ENCODE measurements at regions not wholly inside any gene's neighbourhood (a gene's known extent, or its start where the extent isn't known, plus 50 kb on each side); places are given as distances from the start of the nearest gene placed in this dataset.

DNA sequence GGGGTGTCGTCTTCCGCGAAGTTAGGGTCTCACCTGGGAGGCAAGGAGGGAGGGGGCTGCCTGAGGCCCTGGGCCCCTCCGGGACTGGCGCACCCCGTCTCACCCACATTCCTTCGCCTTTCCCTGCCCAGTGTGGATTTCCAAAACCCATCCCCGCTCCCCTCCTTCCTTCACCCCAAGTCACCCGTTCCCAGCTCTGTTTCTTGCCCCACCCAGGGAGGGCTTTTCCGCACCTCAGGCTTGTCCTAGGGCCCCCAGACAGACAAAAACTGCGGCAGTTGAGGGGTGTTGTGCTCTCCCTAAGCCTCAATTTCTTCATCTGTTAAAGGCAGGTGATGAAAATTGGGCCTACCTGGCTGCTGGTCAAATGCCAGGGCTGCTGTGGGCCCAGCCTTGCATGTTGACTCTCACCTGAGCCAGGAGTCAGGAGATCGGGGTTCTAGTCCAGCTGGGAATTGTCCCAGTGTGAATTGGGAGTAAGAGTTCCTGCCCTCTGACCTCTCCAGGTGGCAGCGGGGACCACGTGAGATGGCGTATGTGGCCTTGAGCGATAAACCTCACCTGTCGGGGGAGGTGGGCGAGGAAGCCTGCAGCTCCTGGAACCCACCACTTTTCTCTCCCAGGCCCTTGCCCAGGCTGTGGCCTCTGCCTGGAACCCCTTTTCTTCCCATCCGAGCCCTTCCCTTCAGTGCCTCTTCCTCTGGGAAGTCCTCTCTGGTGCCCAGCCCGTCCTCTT lies 143.4 kb upstream of the IER5L start:
- no peak for DNase-seq

DNA sequence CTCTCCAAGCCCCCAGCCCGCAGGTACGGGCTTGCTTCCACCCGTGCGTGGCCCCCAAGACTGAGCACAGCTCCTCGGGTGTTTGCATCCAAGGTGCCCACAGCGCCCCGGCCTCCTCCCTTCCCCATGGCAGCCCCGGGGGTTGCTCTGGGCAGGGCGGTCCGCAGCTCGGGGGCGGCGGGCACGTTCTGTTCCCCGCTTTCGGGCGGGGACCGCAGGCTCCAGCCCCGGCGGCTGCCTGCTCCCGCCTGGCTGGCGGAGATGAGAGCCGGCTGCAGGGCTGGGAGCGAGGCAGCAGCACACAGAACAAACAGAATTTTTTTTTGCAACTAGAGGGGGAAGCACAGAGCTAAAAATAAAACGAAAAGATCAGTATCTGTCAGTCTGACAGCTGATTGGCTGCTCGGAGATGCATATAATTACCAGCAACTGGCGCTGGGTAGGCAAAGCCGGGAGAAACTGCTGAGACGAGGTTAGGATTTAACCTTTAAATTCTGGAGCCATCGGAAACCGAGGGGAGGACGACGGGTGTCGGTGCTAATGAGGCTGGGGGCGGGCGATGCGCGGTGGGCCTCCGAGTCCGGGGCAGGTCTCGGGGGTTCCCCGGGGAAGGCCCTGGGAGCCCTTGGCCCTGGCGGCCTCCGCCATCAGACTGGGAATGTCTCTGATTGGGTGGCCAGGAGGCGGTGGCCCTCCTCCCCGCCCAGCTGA lies 142.7 kb upstream of the IER5L start:
- DNase-seq = no peak

DNA sequence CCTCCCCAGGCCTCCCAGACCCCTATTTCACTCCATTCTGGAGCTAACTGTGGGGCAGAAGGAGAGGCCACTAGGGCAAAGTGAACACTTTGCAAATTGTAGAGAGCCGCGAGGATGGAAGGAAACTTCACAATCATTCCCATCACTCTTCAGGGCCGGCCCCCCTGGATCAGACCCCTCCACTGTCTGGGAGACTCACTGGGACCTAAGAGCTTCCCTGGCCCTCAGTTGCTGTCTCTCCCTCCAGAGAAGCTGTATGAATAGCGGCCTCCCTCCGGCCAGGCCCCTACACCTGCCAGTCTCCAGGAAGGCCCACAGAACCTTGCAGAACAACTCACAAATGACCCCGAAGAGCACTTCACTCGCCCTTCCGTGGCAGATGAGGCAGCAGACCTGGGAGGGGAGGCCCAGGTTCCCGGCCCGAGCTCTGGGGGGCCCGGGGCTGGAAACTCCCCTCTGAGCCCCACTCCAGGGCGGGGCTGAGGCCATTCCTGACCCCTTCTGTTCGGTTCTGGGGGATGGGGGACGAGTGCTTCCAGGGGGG lies 141.9 kb upstream of the IER5L start:
- DNase-seq = no peak

DNA sequence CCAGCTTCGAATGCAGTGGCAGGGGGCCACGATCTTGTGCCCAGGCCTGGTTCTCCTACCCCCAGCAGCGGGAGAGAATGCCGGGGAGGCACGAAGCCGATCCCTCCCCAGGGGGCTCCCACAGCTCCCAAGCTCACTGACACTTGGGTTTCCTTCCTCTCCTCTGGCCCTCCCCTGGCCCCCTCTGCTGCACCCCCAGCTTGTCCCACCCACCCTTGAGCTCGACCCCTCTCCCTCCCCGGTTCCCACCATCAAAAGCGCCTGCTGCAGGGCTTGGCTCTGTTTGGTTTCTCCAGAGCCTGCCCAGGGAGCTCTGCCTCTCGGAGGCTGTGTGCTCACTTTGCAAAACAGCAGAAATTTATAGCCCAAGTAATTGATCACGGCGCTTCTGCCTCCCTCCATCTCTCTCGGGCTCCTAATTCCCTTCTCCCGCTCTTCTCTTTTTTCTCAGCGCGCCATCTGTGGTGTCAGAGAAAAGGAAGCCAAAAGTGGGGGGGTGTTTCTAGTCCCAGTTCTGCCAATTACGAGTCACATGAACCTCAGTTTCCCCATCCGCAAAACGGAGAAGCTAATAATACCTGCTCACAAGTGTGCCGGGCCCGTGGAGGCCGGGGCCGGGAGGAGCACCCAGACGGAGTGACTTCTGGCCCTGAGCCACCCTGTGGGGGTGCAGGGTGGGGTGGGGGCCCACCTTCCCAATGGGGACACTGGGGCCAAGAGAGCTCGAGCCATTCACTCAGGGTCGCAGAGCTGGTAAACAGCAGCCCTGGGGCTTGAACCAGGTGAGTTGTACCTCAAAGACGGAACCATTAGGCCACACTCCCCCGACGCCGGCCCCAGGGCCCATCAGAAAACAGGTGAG lies 141.2 kb upstream of the IER5L start:
- no peak for DNase-seq

DNA sequence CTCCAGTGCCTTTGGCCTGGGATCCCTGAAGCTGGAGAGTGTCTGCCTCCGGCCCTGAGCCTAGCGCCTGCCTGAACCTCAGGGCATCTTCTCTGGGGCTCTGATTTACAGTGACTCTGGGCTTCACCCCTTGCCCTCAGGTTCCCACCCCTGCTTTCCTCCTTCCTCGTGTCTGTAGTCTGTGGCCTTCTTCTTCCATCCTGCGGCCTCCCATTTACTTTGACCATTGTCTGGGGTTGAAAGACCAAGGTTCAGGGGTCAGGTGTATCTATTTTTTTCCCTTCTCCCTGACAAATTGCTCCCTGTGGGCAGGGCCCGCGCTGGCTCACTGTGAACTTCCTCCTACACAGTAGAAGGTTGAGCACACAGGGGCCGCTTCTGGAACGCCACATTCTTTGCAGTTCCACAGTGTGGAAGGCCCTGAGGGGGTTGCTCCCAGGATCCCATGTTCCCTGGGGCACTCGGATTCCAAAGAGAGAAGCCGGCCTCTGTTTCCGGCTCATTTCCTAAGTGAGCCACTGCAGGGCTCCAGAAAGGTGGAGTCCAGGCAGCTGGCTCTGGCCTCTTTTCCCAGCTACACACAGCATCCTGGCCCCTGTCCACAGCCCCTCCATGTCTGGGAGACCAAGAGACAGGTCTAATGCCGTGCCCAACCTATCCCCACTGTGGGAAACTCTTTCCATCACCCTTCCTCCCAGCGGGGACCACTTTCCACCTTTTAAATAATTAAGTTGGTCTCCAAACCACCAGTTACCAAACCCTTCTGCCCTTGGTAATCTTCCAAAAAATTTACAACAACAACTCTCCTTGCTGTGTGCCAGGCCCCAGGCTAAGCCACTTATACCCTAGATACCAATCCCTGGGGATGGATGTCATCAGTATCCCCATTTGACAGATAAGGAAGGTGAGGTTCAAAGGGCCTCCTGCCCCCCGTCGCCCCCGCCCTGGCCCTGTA lies 140.3 kb upstream of the IER5L start:
- DNase-seq = no peak

DNA sequence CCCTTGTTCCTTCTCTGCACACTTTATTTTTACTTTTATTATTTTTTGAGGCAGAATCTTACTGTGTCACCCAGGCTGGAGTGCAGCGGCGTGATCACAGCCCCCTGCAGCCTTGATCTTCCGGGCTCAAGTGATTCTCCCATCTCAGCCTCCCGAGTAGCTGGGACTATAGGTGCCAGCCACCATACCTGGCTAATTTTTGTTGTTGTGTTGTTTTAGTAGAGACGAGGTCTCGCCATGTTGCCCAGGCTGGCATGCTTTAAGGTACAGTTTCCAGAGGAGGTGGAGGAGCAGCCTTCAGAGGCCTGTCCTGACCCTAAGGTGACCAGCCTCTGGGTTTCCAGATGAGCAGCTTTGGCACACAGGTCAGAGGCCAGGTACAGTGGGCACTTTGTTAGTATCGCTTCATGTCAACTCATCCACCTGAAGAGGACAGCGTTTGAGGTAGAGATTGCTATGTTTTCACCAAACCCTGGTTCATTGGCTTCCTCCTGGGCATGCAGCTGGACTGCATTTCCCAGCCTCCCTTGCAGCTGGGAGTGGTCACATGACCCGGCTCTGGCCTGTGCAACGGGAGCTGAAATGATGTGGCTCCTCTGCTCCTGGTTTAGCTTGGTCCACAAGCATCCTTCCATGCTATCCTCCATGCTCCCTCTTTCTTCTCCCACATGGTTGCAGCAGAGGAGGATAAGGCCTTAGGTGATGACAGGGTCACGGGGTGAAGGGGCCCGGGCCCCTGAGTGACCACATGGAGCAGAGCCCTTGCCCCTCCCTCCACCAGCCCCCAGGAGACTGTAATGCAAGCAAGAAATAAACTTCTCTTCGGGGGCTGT lies 139.3 kb upstream of the IER5L start:
- no peak for DNase-seq

DNA sequence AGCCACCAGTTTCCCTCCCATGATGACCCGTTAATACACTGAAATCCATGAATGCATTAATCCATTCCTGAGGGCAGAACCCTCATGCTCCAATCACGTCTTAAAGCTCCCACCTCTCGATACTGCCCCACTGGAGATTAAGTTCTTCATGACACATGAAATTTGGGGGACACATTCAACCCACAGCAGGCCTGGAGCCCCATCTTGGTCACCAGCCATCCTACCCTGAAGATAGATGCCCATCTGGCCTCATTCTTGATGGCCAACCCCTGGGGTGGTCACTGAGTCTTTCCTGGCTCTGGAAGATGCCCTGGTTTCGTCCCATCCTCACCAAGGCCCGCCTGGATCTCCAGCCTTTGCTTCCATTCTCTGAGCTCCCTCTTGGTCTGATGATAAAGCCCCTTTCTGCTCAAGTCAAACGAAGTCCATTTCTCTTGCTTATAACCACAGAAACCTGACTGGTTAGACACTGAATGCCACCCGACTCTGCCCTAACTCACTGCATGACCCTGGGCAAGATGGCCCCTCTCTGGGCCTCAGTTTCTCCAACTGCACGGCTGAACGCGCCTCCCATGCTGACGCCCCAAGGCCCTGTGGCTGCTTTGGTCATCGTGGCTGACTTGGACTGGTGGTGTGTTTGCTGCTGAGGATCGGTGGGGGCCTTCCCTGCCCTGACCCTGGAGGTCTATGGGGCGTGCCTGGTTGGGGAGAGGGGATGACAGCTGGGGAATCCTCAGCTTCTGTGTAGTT lies 138.4 kb upstream of the IER5L start:
- DNase-seq = no peak

DNA sequence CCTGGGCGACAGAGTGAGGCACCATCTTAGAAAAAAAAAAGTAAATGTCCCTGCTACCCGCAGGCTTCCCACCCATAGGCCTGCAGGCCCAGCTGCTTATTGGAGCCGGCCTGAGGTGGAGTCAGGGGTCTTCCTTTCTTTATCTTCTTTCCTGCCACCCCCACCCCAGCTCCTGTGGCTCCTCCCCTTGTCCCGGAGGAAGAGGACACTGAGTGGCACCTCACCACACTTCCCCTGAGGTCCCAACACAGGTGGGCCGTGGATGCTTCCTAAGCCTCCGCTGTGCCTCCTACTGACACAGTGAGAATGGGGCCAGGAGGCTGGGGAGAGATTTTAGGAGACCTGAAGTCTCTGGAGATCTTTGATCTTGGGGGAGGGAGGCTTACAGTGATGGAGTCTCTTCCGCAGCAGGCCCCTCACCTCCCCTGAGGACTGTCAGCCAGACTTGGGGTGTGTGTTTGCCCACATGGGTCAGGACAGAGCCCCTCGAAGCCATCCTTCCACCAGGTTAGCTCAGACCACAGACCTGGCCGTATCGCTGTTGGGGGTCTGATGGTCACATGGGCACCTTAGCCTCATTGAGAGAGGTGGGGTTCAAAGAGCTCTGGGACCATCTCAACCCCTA lies 135.4 kb upstream of the IER5L start:
- DNase-seq = no peak

DNA sequence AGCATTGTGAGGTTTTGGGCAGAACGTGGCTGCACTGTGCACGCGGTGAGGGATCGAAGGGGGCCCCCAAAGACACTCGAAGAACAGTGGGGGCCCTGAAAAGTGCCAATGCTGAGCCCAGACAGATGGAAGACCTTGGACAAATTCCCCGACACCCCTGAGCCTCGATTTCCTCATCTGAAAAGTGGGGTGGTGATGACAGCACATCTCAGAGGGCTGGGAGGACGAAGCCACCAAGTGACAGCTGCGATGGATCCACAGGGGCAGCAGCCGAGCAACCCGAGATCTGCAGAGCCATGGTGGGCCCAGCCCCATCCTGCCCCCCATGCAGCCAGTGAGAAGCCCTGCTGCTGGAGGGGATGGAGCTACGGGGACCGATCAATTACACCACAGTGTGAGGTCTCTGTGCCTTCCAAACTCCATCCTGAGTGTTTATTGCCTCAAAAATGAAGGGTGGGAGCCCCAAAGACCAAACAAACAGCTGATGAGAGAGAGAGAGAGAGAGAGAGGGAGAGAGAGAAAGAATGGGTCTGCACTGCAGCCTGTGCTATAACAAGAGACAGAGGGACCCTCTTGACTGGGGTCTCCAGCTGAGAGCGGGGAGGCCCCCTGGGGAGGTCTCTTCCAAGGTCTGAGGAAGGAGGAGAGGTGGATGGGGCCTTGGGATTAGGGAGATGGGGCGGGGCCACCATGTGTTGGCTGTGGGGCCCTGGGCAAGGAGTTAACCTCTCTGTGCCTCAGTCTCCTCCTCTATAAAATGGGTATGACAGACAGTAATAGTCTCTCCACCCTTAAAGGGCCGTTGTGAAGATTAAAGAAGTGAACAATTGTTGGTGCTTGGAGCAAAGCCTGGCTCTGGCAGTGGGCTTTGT lies 134.4 kb upstream of the IER5L start:
- DNase-seq = no peak

DNA sequence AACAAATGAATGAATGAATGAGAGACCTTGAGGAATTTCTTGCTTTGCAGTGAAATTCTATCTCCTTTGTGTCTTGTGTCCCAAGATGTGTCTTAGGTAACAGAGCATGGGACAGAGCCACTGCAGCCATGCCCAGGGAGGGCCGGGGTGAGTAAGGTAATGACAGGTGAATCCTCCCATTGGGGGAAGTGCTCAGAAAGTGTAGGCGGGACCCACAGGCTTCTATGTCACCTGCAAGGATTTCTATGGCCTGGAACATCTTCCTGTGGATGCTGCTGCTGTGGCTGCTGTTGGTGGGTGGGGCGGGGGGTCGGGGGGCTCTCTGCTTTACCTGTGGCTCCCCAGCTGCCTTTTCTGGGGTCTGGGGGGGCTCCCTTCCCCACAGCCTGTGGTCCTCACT lies 133.6 kb upstream of the IER5L start:
- DNase-seq = no peak

DNA sequence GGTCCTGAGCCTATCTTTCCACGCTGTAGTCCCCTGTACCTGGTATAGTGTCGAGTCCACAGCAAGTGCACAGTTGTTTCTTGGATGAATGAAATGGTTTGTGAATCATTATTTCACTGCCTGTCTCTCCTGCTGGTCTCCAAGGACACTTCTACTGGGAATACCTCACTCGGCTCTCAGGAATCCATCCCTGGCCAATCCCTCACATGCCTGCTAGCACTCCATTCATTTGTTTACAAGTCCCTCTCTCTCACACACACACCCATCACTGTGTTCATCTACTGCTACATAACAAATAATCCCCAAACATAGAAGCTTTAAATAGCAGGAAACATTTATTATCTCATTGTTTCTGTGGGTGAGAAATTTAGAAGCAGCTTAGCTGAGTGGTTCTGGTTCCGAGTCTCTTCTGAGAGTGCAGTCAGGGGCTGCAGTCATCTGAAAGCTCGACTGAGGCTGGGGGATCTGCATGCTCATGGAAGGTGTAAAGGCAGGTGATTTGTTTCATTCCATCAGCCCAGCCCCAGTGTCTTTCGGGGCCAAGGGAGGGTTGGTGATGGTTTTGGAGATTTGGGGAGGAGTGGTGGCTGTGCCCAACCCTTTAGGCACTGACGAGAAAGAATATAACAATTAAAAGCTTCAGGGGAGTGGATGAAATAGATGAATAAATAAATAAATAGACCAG lies 132.7 kb upstream of the IER5L start:
- DNase-seq = no peak

DNA sequence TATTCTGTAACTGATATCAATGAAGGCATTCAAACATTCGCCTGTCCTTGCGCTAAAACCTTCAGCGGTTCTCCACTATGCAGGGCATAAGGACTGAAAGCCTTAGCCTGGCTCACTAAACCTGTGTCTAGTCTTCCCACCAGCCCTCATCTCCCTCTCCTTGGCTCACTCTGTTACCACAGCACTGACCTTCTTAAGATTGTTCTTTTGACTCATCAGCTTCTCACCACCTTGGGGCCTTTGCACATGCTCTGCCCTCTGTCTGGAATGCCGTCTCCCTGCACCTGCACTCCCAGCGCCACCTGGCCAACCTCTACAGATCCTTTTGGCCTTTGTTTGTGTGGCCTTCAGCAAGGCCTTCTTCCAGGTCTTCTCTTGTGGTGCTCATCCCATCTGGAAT lies 131.8 kb upstream of the IER5L start:
- no peak for DNase-seq

DNA sequence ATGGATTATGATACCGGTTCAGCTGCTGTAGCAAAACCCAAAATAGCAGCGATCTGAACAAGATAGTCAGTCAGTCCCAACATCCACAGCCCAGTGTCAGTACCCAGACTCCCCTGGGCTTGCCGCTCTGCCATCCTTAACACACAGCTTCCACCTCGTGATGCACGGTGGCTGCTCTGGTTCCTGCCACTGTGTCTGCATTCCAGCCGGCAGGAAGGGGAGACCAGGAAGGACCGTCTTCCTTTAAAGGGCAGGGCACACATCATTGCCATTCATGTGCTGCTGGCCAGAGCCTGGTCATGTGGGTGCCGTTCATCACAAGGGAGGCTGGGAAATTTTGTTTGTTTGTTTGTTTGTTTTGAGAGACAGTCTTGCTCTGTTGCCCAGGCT lies 131.0 kb upstream of the IER5L start:
- DNase-seq = no peak

DNA sequence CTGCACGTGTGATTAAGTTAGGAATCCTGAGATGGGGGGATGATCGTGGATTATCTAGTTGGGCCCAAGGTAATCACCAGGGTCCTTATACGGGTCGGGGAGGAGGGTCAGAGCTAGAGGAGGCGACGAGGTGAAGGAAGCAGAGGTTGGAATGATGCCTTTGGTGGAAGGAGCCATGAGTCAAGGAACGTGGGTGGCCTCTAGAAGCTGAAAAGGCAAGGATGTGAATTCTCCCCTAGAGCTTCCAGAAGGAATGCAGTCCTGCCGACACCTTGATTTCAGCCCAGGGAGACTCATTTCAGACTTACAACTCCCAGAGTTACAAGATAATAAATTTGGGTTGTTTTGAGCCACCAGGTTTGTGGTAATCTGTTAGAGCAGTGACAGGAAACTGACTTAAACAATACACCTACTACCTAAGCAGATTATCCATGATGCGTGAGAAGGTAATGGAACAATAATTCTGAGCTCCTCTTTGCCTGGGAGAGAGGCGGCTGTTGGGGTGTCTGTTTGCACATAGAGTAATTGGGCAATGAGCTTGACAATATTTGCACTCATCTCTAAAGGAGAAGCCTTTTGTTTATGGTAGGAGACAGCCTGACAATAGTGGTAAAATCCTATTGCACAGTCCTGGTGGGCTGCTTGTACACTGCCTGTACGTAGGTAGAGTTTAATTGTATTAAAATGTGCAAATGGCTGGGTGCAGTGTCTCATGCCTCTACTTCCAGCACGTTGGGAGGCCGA lies 129.3 kb upstream of the IER5L start:
- no peak for DNase-seq

DNA sequence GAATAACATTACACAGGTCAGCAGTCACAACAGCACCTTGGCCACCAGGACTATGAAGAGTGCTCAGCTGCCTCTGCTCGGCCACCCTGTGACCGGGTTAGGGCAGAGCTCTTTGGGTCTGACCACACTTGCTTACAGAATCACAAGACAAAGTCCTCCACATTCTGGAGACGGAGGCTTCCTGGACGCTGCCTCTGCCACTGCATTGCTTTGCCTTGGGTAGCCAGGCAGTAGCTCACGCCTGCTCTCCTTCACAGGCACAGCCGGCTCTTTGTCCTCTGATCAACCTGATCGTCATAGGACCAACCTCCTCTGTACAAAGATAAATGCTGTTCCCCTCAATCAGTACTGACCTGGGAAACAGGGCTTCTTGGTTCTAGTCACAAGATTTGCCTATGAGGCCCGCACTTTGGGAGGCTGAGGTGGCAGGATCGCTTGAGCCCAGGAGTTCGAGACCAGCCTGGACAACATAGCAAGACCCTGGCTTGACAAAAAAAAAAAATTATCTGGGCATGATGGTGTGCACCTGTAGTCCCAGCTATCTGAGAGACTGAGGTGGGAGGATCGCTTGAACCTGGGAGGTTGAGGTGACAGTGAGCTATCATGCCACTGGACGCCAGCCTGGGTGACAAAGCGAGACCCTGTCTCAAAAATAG lies 128.4 kb upstream of the IER5L start:
- DNase-seq = no peak

DNA sequence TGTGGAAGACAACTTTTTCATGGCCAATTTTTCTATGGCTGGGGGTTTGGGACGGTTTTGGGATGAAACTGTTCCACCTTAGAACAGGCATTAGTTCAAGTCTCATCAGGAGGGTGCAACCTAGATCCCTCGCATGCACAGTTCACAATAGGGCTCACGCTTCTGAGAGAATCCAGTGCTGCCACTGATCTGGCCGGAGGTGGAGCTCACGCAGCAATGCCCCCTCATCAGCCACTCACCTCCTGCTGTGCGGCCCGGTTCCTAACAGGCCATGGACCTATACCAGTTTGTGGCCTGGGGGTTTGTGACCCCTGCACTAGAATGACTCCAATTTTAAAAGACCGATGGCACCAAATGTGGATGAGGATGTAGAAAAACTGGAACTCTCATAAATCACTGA lies 127.2 kb upstream of the IER5L start:
- DNase-seq = no peak

DNA sequence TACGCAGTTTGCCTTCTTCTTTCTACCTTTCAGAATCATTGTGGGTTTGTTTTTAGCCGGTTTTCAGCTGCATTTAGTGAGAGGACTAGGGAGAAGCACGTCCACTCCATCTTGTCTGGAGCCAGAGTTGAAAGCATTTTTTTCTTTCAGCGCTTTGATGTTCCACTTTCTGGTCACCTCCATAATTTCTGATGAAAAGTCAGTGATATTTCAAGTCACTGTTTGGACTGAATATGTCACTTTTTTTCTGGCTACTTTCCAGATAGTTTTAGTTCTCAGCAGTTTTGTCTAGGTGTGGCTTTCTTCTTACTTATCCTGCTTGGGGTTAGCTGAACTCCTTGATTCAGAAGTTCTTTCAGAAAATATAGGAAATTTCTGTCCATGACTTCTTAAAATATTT lies 123.9 kb upstream of the IER5L start:
- no peak for DNase-seq
